GM19240 (cell line): ENCODE measurements at regions not wholly inside any gene's neighbourhood (a gene's known extent, or its start where the extent isn't known, plus 50 kb on each side); places are given as distances from the start of the nearest gene placed in this dataset.

Experiments used
- DNase-seq: peaks from one replicate; pipeline ENCODE4 v3.0.0; 2011; ENCODE audit warnings: low spot score; ENCODE audit not compliant: insufficient read length

DNA sequence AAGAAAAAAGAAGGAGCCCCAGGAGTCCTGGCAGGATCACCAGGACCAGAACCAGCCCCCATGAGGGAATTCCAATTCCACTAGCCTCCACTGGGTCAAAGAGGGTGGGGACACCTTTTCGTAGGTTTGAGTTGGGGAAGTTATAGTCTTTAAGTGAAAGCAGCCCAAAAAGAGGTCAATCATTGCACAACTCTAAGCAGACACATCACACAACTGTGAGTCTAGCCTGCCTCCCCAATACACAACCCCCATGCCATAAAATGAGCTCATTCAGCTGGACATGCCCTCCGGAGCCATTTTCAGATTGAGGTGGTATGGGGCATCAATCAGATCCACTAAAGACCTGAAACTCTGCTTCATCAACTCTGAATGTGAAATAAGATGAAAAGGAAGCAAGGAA lies 179.9 kb downstream of the NPHP4 start:
- no peak for DNase-seq

DNA sequence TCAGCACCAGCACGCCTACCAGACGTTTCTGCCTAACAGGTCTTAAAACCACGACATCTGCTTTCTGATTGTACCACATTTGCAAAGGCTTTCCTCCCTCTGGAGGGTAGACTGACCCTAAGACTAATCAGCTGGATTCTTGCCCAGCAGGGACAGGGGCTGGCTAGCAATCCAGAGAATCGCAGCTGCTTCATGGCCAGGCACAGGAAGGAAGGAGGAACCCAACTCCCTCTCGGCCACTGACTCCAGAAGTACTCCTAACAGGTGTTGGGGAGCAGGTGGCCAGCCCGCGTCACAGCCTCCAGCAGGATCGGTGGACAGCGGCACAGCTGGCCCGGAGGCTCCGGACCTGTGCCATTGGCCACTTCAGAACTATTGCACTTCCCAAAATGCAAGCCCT lies 180.8 kb downstream of the NPHP4 start:
- no peak for DNase-seq

DNA sequence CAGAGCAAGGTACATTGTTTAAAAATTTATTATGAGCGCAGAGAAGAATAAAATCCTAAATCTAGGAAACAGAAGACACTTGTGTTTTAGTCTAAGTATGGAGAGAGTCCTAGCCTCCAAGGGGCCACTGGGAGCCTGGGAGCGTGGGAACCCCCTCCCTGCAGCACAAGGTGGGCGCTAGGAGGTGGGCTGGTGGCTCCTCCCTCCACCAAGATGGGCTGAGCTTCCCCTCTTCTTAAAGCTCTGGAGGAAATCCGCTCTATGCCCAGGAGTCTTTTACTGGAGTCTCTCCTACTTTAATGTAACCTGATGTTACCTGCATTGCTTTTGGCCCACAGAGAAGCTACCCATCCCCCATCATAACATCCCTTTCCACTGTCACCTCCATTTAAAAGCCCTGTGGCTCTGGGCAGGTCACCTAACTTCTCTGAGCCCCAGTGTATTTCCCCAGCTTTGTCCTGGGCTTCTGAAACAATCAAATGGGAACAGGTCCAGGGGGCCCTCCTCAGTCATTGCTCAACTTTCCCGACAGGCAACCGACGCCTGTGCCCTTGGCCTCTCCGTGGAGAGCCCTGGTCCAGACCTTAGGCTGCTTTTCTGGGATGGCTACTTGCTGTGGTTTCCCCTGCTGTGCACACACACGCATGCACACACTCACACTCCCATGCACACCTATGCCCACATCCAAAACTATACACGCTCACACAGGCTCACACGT lies 181.5 kb downstream of the NPHP4 start:
- no peak for DNase-seq

- no peak for DNase-seq
Measured at GRCh38 chr1:5810131-5810530, 182.1 kb downstream of the NPHP4 start.

- DNase-seq = no peak
Measured at GRCh38 chr1:5809207-5809788, 182.9 kb downstream of the NPHP4 start.

GRCh38 chr1:5803851-5804250 lies 188.4 kb downstream of the NPHP4 start:
- no peak for DNase-seq

DNA sequence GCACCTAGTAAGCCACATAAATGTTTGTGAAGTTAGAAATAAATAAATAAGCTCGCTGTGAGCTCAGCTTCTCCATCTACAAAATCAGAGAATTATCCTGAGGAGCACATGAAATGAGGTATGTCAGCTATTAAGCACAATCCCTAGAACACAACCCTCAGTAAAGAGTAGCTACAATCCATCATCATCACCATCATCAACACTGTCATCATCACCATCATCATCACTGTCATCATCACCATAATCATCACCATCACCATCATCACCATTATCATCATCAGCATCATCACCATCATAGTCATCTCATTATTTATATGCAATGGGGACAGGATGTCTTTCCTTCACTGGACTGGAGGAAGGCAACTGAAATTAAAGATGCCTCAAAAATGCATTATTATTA lies 189.6 kb downstream of the NPHP4 start:
- no peak for DNase-seq

DNA sequence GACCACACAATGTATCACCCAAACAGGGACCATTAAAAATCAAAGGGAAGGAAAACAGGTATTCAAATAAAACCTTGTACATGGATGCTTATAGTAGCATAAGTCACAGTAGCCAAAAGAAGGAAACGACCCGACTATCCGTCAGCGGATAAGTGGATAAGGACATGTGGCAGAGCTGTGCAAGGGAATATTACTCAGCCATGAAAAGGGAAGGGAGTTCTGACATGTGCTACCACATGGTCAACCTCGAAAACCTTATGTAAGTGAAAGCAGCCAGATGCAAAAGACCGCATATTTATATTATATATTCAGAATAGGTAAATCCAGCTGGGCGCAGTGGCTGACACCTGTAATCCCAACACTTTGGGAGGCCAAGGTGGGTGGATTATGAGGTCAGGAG lies 193.3 kb downstream of the NPHP4 start:
- no peak for DNase-seq

DNA sequence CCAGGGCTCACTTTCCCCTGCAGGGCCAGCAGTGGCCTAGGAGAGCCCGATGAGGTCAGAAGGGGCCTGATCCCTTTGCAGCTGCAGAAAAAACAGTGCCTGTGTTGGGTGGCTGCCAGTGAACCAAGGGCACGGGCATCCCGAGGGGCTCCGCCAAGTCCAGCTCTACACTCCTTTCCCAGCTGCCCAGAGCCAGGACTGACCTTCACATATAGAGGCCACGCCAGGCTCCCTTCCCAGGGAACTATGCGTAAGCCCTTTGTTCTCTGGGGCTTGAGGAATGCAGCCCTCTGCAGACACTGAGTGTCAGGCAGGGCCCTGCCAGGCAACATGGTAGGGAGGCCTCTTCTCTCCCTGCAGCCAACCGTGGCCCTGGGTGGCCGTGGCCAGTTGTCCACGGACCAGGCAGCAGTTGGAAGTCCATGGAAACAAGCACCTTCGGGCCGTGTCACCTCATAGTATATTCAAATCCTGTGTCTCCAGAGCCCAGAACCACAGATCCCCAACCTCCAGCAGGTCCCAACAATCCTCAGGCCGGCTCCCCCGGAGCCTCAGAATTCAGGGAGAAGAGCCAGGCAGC lies 194.0 kb downstream of the NPHP4 start:
- DNase-seq = no peak

- DNase-seq = no peak
Measured at GRCh38 chr1:5796028-5796427, 196.2 kb downstream of the NPHP4 start.

DNA sequence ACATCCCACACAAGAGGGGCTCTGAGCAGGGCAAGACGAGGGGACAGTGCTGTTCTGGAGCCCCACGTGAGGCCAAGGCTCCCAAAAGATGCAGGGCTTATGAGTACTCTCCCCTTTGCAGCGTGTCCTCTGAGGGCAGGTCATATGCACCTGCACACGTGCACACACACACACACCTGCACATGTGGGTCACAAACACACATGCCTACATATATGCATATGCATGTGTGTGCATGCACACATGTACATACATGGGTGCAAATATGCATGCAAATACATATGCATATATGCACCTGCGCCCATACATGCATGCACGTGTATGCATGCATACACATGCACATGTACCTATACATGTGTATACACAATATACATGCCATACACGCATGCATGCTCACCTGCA lies 197.9 kb downstream of the NPHP4 start:
- DNase-seq = no peak

DNA sequence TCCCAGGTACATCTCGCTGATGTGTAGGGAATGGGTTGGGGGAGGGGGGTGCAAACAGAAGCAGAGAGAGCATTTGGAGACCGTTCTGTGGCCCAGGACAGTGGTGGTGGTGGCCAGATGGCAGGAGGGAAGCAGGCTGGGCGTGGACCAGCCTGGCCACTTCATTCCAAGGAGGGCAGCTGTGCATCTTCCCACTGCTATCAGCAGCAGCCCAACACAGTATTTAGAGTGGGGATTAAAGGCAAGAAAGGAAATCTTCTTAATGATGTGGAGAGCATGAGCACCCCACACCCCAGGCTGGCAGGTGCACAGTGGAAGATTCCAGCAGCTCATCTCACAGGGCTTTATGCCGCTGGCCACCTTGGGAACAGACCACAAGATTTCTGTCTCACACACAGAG lies 198.7 kb downstream of the NPHP4 start:
- DNase-seq = no peak

GRCh38 chr1:5781079-5781478 lies 211.1 kb downstream of the NPHP4 start:
- DNase-seq = no peak

- DNase-seq = no peak
Measured at GRCh38 chr1:5780324-5780716, 211.9 kb downstream of the NPHP4 start.

DNA sequence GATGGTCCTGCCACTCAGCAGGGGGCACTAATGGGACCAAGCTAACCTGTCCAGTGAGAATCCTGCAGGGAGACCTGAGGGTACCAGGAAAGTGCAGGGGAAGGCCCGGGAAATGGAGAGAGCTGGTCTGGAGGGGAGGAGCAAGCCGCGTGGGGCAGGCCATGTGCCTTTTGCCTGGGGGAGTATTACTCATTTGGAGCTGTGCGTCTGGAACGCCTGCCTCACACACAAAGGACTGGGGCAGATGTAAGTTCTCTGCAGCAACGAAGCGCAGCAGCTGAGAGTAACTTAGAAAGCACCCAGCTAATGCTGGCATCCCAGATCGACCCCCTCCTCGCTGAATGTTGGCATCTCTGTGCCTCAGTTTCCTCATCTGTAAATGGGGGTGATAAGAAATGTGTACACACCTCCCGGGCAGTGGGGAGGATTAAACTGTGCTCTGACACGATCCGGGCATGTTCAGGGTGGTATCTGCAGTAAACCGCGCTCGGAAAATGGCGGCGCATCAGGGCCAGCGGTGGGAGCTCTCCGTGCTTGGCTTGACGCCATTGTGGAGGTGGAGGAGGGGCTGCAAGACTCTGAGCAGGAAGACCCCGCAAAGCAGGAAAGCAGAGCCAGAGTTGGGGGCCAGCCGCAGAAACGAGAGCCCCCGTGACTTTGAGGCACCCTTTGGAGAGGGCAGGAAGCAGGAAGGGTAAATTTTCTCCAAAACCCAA lies 212.5 kb downstream of the NPHP4 start:
- DNase-seq = no peak

- DNase-seq = no peak
Measured at GRCh38 chr1:5776035-5776550, 216.1 kb downstream of the NPHP4 start.

DNA sequence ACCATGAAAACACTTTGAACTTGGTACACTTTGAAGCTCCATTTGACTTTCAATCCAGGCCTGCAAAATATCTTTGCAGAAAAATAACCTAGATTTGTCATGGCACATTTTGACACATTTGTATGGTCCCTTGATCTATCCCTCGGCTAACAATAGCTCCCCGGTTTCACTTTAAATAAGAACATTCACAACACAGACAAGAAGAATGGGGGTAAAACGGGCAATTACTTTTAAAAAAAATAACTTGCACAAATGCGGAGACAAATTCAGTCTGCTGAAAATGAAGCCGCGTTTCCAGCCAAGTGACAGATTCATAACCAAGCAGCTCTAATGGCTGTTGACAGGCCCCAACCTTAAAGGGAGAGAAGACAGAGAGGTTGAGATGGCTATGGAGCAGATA lies 218.2 kb downstream of the NPHP4 start:
- no peak for DNase-seq

- DNase-seq = no peak
Measured at GRCh38 chr1:5771788-5772187, 220.4 kb downstream of the NPHP4 start.

DNA sequence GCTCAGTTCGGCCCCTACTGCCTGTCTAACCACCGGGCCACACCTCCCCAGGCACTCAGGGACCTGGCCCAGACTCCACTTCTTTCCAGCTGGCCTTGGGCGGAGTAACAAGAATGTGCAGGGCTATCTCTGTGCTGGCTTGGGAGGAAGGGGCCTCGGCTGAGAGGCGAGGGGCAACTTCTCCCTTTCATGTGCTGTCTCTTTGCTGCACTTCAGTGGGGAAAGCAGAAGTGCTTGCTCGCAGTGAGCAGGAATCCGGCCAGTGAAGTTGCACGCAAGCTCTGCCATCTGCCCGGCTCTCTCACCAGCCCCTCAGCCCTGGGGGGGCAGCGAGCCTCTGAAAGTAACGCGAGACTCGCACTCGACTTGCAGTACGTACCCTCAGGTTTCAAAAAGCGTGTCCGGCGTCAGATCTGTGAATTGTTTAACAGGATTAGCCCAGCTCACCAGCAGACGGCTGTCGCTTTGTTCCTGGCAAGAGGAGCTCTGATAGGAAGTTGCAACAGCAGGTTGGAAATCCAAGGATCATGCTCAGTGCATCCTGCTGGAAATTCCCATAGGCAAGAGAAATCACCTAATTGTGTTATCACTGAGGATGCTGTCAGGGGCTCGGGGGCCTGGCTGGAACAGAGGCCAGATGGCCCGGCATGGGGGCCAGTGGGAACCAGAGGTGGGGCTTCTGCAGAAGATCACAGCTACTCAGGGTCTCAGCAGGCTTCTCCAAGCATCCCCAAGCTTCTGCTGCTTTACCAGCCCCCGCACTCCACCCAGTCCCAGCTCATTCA lies 221.1 kb downstream of the NPHP4 start:
- DNase-seq = no peak

- DNase-seq = no peak
Measured at GRCh38 chr1:5769760-5770159, 222.5 kb downstream of the NPHP4 start.

DNA sequence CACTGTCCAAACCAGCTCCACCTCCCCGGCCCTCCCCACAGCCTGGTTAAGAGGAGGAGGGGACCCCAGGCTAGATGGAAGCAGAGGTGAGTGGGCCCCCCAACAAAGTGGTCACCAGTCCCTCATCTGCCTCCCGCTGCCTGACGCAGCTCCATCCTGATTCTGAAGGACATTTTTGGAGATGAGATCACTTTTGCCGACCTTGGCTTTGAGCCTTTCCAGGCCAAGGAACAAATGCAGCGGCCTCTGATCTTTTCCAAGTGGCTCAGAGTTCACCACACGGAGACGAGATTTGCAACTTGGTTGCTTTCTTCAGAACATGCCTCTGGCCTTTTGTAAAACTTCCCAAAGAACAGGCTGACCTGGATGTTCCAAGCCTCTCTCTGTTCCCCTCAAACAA lies 223.1 kb downstream of the NPHP4 start:
- no peak for DNase-seq
